CD14-positive monocyte (primary cell): ENCODE measurements at regions not wholly inside any gene's neighbourhood (a gene's known extent, or its start where the extent isn't known, plus 50 kb on each side); places are given as distances from the start of the nearest gene placed in this dataset.
A peak's percentile ranks its signal among the peaks of the same experiment; 100 is the strongest.

Source experiments
- DNase-seq, 3 donors: peaks; one replicate each; pipeline ENCODE4 v3.0.0-alpha.2; 2011 to 2022
- H2AFZ ChIP-seq: 2 replicates; pipeline ENCODE4 v1.6.0; 2012; ENCODE audit warnings: mild to moderate bottlenecking, low read depth, low read length, inconsistent platforms; ENCODE audit not compliant: insufficient read depth, poor library complexity, severe bottlenecking
- H3K27ac ChIP-seq, 2 donors: 1 replicate in 1 of 2; 2 replicates in 1 of 2; pipeline ENCODE4 v1.5.1; 2012 to 2013; ENCODE audit warnings: low read length in 2 of 2, control low read depth in 1 of 2, inconsistent platforms in 1 of 2, low read depth in 1 of 2, mild to moderate bottlenecking in 1 of 2
- H3K27me3 ChIP-seq, 2 donors: one replicate each; pipeline versions ENCODE4 v1.6.0 to v1.6.1; 2011 to 2013; ENCODE audit warnings: low read length in 2 of 2; ENCODE audit not compliant: control insufficient read depth in 2 of 2, insufficient read depth in 2 of 2
- H3K36me3 ChIP-seq, 2 donors: replicated peaks in 1 of 2; 1 replicate in 1 of 2; 2 replicates in 1 of 2; pipeline versions ENCODE4 v1.5.1 to v1.6.1; 2012 to 2013; ENCODE audit warnings: low read length in 2 of 2, control low read depth in 1 of 2, inconsistent platforms in 1 of 2, mild to moderate bottlenecking in 1 of 2; ENCODE audit not compliant: insufficient read depth in 2 of 2, control insufficient read depth in 1 of 2
- H3K4me1 ChIP-seq, 2 donors: 1 replicate in 1 of 2; 2 replicates in 1 of 2; pipeline versions ENCODE4 v1.5.1 to v1.6.1; 2012 to 2013; ENCODE audit warnings: low read length in 2 of 2, control low read depth in 1 of 2, inconsistent platforms in 1 of 2, mild to moderate bottlenecking in 1 of 2, moderate library complexity in 1 of 2; ENCODE audit not compliant: insufficient read depth in 2 of 2, control insufficient read depth in 1 of 2
- H3K4me2 ChIP-seq: replicated peaks from 2 replicates; pipeline ENCODE3; 2012; ENCODE audit warnings: low read length, moderate library complexity, mild to moderate bottlenecking; ENCODE audit not compliant: poor library complexity, severe bottlenecking; ENCODE audit errors: extremely low read depth
- H3K4me3 ChIP-seq, 3 experiments: fragments of 200-600 bp in 1 of 3; sonication (generic) in 1 of 3; replicated peaks in 1 of 3; 1 replicate in 2 of 3; 2 replicates in 1 of 3; pipeline ENCODE4 v1.5.1; 2011 to 2013; ENCODE audit warnings: low read length in 3 of 3, mild to moderate bottlenecking in 3 of 3, control low read depth in 2 of 3, low read depth in 2 of 3, inconsistent platforms in 1 of 3, moderate library complexity in 1 of 3
- H3K79me2 ChIP-seq: 2 replicates; pipeline ENCODE4 v1.6.0; 2012; ENCODE audit warnings: mild to moderate bottlenecking, control low read depth, inconsistent platforms, low read length, moderate library complexity; ENCODE audit not compliant: insufficient read depth
- H3K9ac ChIP-seq: 2 replicates; pipeline ENCODE4 v1.6.0; 2017; ENCODE audit warnings: low read length, mild to moderate bottlenecking; ENCODE audit not compliant: insufficient read depth, poor library complexity, severe bottlenecking
- H3K9me3 ChIP-seq, 2 donors: replicated peaks in 1 of 2; 1 replicate in 1 of 2; 2 replicates in 1 of 2; pipeline versions ENCODE4 v1.5.1 to v1.6.1; 2012 to 2013; ENCODE audit warnings: low read length in 2 of 2, control low read depth in 1 of 2; ENCODE audit not compliant: control insufficient read depth in 1 of 2, insufficient read depth in 1 of 2
- H4K20me1 ChIP-seq: 2 replicates; pipeline ENCODE4 v1.6.0; 2012; ENCODE audit warnings: mild to moderate bottlenecking, low read length, control low read depth, moderate library complexity; ENCODE audit not compliant: insufficient read depth
- H3K27ac Mint-ChIP-seq, 7 donors: one replicate each; pipeline ENCODE4 v1.8.0; 2020; ENCODE audit warnings: mild to moderate bottlenecking in 7 of 7, mixed read lengths in 7 of 7, moderate library complexity in 6 of 7, inconsistent platforms in 2 of 7
- H3K27me3 Mint-ChIP-seq, 3 donors: one replicate each; pipeline ENCODE4 v1.8.0; 2021 to 2022; ENCODE audit warnings: low read depth in 3 of 3, mild to moderate bottlenecking in 3 of 3, mixed read lengths in 3 of 3, moderate library complexity in 3 of 3, inconsistent platforms in 1 of 3
- H3K36me3 Mint-ChIP-seq, 2 donors: one replicate each; pipeline ENCODE4 v1.8.0; 2020; ENCODE audit warnings: mixed read lengths in 2 of 2, inconsistent platforms in 1 of 2, mild to moderate bottlenecking in 1 of 2
- H3K4me1 Mint-ChIP-seq: one replicate; pipeline ENCODE4 v1.8.0; 2020; ENCODE audit warnings: mild to moderate bottlenecking, mixed read lengths
- H3K4me3 Mint-ChIP-seq, 2 donors: one replicate each; pipeline ENCODE4 v1.8.0; 2020; ENCODE audit warnings: mild to moderate bottlenecking in 2 of 2, mixed read lengths in 2 of 2, moderate library complexity in 1 of 2
- H3K9me3 Mint-ChIP-seq, 7 donors: one replicate each; pipeline ENCODE4 v1.8.0; 2020 to 2022; ENCODE audit warnings: mixed read lengths in 7 of 7, mild to moderate bottlenecking in 6 of 7, moderate library complexity in 6 of 7, inconsistent platforms in 2 of 7
- WGBS: methylation state at CpG from one replicate; pipeline ENCODE4 v1.1.5; 2013; ENCODE audit warnings: missing lambda C conversion rate; ENCODE audit not compliant: insufficient coverage; 5-methylcytosine and 5-hydroxymethylcytosine counted together
- intact Hi-C, 2 donors: fragments of 100-400 bp; cut with micrococcal nuclease; formaldehyde crosslinking; loops; one replicate each; pipeline versions ENCODE4 v1.15.0 to v1.15.1; 2023
- TF ChIP-seq, protein P1 (sequence below): fragments of 200-600 bp; IDR thresholded peaks from one replicate; pipeline ENCODE4 v1.8.0; 2022; ENCODE audit warnings: antibody characterized with exemption, mild to moderate bottlenecking

DNA sequence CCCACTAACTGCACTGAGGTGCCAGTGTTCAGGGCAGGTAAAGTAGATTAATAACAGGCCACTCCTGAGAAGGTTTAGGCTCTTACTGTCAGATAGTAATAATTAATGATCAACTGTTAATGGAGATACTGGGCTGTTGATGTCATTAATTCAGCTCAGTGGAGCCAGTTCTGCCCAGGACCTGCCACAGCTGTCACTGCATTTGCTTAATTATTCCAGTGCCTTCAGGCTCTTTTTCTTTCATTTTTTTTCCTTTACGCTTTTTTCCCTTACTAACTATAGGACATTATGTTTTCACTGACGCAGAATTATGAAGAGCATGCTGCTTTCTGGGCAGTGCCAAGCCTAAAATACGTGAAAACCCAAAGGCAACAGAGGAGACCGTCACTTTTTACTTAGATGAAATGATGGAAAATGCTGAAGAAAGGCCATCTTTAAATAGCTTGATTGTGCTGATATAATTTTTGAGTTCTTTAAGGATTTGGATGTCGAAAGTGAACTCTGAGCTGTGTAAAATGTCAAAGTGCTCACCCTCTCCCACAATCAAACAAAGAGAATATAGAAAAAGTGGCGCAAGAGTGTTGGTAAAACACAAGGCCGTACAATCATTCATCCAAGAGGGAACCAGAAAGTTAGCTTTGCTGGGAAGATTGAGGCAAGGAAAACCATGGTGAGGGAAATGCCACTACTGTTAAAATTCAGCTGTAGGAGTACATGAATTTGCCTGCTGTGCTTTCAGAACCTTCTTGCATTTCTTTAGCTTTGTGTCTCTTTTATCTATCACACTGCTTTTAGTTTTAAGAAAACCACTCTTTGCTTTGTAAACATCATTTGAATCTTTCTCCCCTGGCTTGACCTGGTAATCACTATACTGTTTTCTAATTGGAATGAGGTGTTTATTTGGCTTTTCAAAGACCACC lies 192.0 kb upstream of the ZEB2 start:
- Histone ChIP-seq H3K4me3 (no peak overlapping the region), H3K4me1 (peaks cover 3 to 9% of the 10 kb centered on the region in 2 donors), H3K79me2 (peaks cover 7% of the 10 kb centered on the region), H3K27ac (no peak overlapping the region), H3K36me3 (no peaks in the 10 kb centered on the region), H3K4me2 (no peak overlapping the region), H2AFZ (peak overlapping the region; percentile 46), H3K9me3 (peaks cover 0 to under 1% of the 10 kb centered on the region in 2 donors), H4K20me1 (no peaks in the 10 kb centered on the region), H3K27me3 (no peaks in the 10 kb centered on the region), H3K9ac (no peak overlapping the region)
- Mint-ChIP-seq H3K27me3 (no peaks in the 10 kb centered on the region), H3K9me3 (peaks cover 3 to 14% (median 10%) of the 10 kb centered on the region in 7 donors), H3K4me3 (no peak overlapping the region), H3K36me3 (peaks cover 7 to 13% of the 10 kb centered on the region in 2 donors), H3K27ac (peak overlapping the region in 3 of 7 donors; percentile 15 to 64 (median 30)), H3K4me1 (peaks cover 33% of the 10 kb centered on the region)
- WGBS = 100% methylated on average over 1 of the region's 7 CpGs
- intact Hi-C loops = no loop called here
- no peak for DNase-seq
- TF ChIP-seq, protein P1, sequence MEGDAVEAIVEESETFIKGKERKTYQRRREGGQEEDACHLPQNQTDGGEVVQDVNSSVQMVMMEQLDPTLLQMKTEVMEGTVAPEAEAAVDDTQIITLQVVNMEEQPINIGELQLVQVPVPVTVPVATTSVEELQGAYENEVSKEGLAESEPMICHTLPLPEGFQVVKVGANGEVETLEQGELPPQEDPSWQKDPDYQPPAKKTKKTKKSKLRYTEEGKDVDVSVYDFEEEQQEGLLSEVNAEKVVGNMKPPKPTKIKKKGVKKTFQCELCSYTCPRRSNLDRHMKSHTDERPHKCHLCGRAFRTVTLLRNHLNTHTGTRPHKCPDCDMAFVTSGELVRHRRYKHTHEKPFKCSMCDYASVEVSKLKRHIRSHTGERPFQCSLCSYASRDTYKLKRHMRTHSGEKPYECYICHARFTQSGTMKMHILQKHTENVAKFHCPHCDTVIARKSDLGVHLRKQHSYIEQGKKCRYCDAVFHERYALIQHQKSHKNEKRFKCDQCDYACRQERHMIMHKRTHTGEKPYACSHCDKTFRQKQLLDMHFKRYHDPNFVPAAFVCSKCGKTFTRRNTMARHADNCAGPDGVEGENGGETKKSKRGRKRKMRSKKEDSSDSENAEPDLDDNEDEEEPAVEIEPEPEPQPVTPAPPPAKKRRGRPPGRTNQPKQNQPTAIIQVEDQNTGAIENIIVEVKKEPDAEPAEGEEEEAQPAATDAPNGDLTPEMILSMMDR = no peak

DNA sequence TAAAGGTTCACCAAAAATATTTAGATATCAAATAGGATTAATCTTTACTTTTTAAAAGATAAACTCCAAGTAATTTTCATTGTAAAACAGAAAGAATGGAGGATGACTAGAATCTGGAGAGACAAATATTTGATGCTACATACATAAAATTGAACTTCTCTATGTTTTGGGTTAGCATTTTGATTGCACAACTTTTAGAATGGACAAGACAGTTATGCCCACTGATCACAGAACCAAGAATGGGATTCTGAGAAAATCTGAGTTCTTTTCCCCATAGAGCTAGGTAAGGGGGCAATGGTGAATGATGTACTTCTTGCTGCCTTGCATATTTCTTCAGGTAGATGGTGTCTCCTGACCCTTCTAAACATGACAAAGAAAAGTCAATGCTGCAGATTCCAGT lies 191.2 kb upstream of the ZEB2 start:
- H3K36me3 ChIP-seq = no peaks in the 10 kb centered on the region
- Mint-ChIP-seq H3K9me3 (peaks cover 0 to 10% (median 6%) of the 10 kb centered on the region in 7 donors), H3K4me3 (no peak overlapping the region), H3K27ac (no peak overlapping the region), H3K4me1 (peaks cover 38% of the 10 kb centered on the region), H3K27me3 (no peaks in the 10 kb centered on the region), H3K36me3 (peaks cover 7 to 12% of the 10 kb centered on the region in 2 donors)
- no peaks in the 10 kb centered on the region for H3K27me3 ChIP-seq
- H4K20me1 ChIP-seq = no peaks in the 10 kb centered on the region
- no peak overlapping the region for H3K9ac ChIP-seq
- no peak for DNase-seq
- H2AFZ ChIP-seq = no peak overlapping the region
- TF ChIP-seq, protein P1 = no peak
- H3K79me2 ChIP-seq = peaks cover 15% of the 10 kb centered on the region
- no peaks in the 10 kb centered on the region for H3K9me3 ChIP-seq
- no peak overlapping the region for H3K4me3 ChIP-seq
- H3K4me1 ChIP-seq = peaks cover 6 to 17% of the 10 kb centered on the region in 2 donors
- no peak overlapping the region for H3K27ac ChIP-seq
- H3K4me2 ChIP-seq = no peak overlapping the region
- intact Hi-C loops = no loop called here
